ENCODE measurements at regions not wholly inside any gene's neighbourhood (a gene's known extent, or its start where the extent isn't known, plus 50 kb on each side); places are given as distances from the start of the nearest gene placed in this dataset.

DNA sequence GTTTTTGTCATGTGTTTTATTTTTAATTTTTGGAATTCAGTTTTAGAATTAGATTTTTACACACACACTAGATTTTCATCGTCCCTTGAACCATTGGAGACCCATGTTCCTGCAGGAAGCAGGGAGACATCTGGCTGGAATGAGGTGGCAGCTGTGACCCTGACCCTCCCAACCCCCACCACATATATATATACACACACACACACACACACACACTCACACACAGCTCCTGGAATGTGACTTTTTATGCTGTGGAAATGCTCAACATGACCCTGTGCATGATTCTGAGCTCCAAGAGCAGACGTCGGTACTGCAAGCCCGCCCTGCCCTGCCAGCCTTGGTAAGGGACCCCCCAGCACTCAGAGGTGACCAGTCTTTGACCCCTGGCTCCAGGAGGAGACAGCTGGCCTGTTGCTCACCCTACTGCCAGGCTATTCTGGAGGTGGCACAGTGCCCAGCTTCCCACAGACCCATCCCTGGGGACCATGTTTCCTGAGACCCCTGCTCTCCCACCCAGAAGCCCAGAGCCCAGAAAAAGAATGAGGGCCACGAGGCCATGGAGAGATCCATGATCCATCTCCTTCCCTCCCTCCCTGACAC, 103.2 kb upstream of the VSTM2B start:
- TF ChIP-seq, protein P1, sequence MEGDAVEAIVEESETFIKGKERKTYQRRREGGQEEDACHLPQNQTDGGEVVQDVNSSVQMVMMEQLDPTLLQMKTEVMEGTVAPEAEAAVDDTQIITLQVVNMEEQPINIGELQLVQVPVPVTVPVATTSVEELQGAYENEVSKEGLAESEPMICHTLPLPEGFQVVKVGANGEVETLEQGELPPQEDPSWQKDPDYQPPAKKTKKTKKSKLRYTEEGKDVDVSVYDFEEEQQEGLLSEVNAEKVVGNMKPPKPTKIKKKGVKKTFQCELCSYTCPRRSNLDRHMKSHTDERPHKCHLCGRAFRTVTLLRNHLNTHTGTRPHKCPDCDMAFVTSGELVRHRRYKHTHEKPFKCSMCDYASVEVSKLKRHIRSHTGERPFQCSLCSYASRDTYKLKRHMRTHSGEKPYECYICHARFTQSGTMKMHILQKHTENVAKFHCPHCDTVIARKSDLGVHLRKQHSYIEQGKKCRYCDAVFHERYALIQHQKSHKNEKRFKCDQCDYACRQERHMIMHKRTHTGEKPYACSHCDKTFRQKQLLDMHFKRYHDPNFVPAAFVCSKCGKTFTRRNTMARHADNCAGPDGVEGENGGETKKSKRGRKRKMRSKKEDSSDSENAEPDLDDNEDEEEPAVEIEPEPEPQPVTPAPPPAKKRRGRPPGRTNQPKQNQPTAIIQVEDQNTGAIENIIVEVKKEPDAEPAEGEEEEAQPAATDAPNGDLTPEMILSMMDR (IDR thresholded peaks at IDR 0.05; ENCODE audit: borderline replicate concordance, extremely low read depth, low read length, poor library complexity, severe bottlenecking), result no peak
- TF ChIP-seq EZH2 (IDR thresholded peaks at IDR 0.05; ENCODE audit: borderline replicate concordance, low read depth, low read length, severe bottlenecking), result no peak

Measured in DND-41 (cell line).